SH-SY5Y (cell line): ENCODE measurements at regions not wholly inside any gene's neighbourhood (a gene's known extent, or its start where the extent isn't known, plus 50 kb on each side); places are given as distances from the start of the nearest gene placed in this dataset.

Experiments used
- GATA2 ChIP-seq: IDR thresholded peaks from 2 replicates; pipeline ENCODE4 v1.6.1; 2011; ENCODE audit warnings: mild to moderate bottlenecking, low read depth, low read length
- GATA3 ChIP-seq: IDR thresholded peaks from 2 replicates; pipeline ENCODE4 v1.6.1; 2011; ENCODE audit warnings: low read depth, mild to moderate bottlenecking, low read length, moderate library complexity

DNA sequence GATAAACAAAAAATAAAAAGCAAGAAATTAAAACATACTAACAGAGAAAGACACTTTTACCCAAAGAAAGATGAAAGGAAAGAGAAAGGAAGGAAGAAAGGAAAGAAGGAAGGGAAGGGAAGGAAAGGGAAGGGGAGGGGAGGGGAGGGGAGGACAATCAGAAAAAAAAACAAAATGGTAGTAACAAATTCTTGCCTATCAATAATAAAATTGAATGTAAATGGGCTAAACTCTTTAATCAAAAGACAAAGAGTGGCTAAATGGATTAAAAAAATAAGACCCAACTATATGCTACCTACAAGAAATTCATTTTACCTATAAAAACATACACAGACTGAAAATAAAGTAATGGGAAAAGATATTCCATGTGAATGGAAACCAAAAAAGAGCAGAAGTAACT, 372.9 kb upstream of the NFIA start:
- no peak for TF ChIP-seq GATA2
- no peak for TF ChIP-seq GATA3
